Eye (tissue), 1 donor: ENCODE measurements at regions not wholly inside any gene's neighbourhood (a gene's known extent, or its start where the extent isn't known, plus 50 kb on each side); places are given as distances from the start of the nearest gene placed in this dataset.

ENCODE experiments used
- DNase-seq: peaks from one replicate; pipeline ENCODE4 v3.0.0-alpha.2; 2015

DNA sequence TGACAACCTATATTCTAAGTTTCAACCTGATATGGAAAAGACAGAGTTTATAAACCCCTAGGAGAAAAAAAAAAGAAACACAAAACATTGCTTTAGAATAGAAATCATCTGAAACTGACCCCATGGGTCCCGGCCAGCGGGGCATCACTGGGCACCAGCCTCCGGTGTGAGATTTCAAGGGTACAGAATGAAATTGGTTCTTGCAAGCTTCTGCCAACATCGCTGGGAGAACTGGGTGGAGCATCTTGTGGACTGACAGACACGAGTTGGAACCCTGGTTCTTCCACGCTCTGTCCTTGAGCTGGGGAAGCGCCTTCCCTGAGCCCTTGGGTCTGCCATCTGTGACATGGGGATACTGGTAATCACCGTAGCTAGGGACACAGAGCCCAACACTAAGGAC lies 173.6 kb downstream of the PHETA1 start:
- DNase-seq, result no peak

GRCh38 chr12:111194703-111195051 lies 174.2 kb downstream of the PHETA1 start:
- DNase-seq, result peak; percentile 66

DNA sequence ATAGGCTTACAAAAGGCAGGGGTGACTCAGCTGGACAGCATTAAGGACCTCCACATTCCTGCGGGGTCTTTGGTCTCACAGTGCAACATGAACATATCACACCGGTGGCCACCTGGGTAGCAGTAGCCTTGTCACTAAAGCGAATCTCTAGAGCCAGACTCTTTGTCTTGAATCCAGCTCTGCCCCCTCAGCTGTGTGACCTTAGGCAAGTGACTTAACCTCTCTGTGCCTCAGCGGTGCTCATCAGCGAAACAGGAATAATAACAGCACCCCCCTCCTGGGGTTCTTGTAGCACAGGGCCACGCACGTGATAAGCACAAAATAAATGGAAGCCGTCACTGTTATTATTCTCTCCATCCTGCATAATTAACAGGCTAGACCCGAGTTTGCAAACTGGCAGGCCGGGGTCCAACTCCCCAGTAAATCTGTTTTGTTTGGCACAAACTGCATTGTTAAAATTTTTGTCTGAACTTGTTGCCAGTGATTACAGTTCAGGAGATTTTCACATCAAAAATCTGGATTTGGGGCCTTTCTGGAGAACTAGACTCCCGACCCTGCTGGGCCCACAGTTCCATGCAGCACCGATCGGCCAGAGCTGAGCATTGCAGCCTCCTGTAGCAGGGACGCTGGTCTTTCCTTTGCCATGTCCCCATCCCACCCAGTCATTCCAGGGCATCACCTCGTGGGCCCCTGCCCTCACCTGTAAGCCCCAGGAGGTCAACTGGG lies 174.8 kb downstream of the PHETA1 start:
- no peak for DNase-seq

DNA sequence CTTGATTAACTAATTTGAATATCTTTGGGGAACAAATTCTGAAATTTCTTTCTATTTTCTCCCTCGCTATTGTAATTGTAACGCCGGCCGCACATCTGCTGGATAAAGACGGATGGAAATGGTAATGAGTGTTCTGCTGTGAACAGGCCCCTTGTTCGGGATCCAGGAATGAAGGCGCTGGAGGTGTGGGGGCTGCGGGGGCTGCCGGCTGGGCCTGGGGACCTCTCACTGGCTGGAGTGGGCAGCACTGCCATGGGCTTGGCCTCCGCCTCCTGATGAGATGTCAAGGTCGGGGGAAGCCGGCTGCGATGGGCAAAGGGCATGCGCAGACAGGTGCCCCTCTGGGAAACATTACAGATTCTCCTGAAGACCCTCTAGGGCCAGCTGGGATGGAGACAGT lies 175.4 kb downstream of the PHETA1 start:
- no peak for DNase-seq

GRCh38 chr12:111193067-111193466 lies 175.8 kb downstream of the PHETA1 start:
- DNase-seq, result no peak

GRCh38 chr12:111192647-111193046 lies 176.2 kb downstream of the PHETA1 start:
- DNase-seq, result no peak

- no peak for DNase-seq
These were observed 178.0 kb downstream of the PHETA1 start for GRCh38 chr12:111190741-111191526.

- no peak for DNase-seq
These were observed 179.1 kb downstream of the PHETA1 start for GRCh38 chr12:111189792-111190191.

DNA sequence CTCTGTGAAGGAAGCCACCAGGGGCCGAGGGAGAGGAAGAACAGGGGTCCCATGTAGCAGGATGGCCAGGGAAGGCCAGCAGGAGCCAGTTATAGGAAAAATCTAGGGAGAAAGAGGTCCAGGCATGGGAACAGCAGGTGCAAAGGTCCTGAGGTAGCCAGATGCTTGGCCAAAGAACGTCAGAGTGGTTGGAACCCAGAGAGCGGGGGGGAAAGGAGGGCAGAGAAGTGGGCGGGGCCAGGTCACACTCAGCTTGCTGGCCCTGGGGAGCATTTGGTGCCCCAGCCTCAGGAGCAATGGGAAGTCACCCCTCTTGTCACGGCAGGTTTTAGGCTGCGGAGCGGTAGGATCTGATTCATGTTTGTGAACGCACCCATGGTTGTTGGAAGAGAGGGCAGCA lies 180.5 kb downstream of the PHETA1 start:
- no peak for DNase-seq

DNA sequence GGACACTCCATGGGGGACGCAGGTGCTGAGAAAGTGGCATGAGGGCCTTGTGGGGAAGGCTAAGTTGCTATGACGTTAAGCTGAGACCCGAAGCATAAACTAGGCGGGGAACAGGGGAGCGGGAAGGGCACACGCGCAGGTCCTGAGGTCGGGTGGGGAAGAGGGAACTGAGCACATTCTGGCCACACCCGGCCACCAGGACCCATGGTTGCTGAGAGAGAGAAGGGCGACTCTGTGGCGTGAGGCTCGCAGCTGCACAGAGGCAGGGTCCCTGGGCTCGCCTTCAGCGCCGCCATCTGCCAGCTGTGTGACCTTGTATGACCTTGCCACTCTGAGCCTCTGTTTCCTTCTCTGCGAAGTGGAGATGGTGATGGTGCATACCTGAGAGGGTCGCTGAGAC lies 182.5 kb downstream of the PHETA1 start:
- DNase-seq, result no peak

DNA sequence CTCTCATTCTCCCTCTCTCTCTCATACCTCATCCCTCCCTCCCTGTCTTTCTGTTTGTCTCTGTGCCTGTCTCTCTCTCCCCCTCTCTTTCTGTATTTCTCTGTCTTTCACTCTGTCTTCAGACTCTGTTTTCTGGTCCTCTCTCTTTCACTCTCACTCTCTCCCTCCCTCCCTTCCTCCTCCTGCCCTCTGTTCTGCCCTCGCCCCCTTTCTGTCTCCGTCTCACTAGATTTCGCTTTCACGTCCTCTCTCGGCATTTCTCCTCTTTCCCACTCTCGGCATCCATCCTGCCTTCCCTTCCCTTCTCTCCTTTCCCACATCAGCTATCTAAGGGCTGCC lies 183.0 kb downstream of the PHETA1 start:
- DNase-seq, result no peak

DNA sequence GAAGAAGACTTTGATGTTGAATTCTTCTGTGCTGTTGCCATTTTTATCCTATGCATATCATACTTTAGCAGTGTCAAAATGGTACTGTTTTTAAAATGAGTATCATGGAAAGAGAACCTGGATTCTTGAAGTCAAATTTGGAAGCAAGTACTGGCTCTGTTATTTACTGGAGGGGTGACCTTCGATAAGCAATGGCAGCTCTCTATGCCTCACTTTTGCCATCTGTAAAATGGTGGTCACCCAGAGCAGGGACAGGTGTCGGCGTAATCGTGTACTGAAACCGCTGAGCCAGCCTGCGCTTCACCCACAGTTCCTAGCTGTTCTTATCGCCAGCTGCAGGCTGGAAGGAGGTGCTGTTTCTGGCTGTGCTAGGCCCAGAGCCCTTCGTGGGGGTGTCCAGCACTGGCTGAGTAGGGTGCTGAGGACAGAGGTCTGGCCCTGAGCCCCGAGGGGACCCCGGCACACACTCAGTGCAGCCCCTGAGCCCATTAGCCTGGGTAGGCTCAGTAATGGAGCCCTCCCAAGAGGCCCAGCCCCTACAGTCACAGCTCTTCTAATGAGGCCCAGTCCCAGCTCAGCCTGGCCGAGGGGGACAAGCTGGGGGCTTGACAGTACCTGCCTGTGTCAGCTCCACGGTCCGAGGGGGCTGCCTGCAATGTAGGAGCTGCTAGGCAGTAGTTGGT lies 183.5 kb downstream of the PHETA1 start:
- no peak for DNase-seq

DNA sequence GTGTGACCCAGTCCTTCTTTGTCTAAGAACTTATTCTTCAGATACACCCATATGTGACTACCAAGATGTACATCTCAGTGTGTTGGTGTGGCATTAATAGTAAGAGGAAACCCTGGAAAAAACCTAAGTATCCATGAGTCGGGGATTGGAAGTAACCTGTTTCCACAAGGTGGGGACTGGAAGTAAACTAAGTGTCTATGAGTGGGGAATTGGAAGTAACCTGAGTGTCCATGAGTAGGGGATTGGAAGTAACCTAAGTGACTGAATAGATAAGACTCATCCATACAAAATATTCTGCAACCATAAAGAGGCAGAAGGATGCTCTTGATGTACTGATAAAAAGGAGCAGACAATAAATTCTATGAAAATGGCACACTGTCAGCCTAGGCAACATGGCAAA lies 184.7 kb downstream of the PHETA1 start:
- DNase-seq, result no peak

- DNase-seq, result no peak
These were observed 185.8 kb downstream of the PHETA1 start for GRCh38 chr12:111183094-111183493.

DNA sequence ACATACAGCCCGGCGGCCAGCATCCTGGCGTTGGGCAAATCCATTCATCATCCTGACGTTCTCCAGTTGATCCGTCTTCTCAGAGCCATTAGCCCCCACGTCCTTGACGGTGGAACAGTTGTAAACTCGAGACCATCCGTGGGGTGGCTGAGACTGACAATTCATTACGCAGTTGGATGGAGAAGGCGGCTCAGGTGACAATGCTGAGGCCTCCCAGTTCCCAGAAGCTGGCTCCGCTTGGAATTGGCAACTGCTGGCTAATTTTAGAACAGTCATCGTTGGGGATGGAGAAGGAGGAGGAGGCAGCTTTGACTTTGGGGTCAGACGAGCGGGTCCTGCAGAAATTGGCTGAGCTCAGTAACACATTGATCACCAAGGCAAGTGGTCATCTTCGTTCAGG lies 186.5 kb downstream of the PHETA1 start:
- no peak for DNase-seq

DNA sequence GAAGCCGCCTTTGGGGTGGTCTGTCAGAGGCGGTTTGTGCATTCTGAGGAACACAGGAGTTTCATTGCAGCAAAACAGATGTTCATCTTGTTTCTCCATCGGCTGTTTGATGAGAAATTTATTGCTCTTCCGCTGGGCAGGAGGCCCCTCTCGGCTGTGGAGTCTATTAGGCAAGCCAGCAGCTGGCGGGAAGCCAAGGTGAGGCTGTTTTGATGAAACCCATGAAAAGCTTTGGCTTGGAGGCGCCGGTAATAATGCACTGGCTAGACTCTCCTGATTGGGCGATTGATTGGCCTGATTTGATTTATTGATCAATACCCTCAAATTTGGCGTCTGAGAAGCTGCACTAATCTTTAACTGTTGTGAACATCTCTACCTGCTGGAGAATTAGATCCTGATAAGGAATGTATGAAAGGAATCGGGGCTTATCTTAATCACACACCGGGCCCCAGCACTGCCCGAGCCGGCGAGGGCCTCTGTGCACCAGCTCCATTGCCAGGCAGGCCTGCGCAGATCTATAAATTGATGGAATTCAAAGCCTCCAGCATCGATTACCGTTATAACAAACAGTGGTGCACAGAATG lies 187.7 kb downstream of the PHETA1 start:
- DNase-seq, result peak; percentile 87

- DNase-seq, result no peak
These were observed 188.3 kb downstream of the PHETA1 start for GRCh38 chr12:111180426-111181142.

GRCh38 chr12:111178181-111179081 lies 190.5 kb downstream of the PHETA1 start:
- no peak for DNase-seq

GRCh38 chr12:111175396-111176094 lies 193.3 kb downstream of the PHETA1 start:
- peak; percentile 68 for DNase-seq

DNA sequence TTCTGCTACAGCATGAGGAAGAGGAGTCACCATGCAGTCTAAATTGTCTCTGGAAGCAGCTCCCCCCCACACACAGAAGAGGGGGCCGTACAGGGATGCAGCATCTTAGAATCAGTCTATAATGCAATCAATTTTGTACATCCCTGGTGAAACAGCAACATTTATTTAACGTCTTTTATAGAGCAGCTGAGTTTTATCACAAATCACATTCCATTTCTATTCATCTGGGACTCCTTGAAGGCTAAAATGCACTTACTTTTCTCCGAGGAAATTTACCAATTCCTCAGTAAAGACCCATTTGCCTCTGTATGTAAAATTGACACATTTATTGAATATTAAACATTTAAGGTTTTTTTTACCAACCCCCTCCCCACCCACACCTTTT lies 193.9 kb downstream of the PHETA1 start:
- no peak for DNase-seq

DNA sequence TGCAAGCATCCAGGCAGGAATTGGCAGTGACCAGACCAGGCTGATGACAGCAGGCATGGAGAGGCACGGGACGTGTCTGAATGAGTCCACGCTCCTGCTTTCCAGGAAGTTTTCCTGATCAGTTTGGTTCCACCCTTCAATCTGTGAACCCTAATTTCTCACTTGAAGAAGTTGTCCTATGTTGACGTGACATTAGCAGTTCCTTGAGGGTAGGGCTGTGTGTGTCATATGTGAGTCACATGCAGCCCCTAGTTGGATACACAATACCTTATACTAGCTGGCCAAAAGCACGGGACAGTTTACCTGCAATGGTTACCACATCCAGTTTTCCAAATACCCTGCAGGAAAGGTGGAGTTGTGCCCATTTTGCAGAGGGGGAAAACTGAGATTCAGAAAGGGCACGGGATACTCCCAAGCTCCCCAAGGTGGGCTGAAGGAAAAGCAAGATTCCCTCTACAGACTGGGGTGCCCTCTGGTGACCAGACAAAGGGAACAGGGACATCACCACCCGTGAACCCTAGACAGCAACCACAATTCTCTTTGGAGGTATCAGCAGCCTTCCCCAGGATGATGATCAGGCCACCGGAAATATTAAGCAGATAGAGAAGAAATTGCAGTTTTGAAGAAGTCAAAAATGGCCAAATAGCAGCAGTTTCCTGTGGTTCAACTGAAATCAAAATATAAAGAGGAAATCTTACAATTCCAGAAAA lies 194.5 kb downstream of the PHETA1 start:
- DNase-seq, result no peak
